IMR-90 (cell line): ENCODE measurements at regions not wholly inside any gene's neighbourhood (a gene's known extent, or its start where the extent isn't known, plus 50 kb on each side); places are given as distances from the start of the nearest gene placed in this dataset.

Source experiments
- ATAC-seq: fragments of 200-7000 bp; cut with Tn5 transposase; 2 replicates; pipeline ENCODE4 v1.9.1; 2020; ENCODE audit warnings: low read depth, mild to moderate bottlenecking, moderate library complexity
- BruUV-seq: library from RNA; stranded (reverse); fragments of 400-500 nt; replicated peaks from 2 replicates; lab custom pipeline; 2021; lab: Mats Ljungman, UMichigan
- CTCF ChIA-PET: fragments of 300-600 bp; formaldehyde crosslinking; extraction: SDS; loops from one replicate; lab custom pipeline; 2021; ENCODE audit warnings: antibody characterized with exemption; lab: Yijun Ruan, JAX
- POLR2A ChIA-PET: fragments of 300-600 bp; sonication (Branson Sonifier 250); formaldehyde crosslinking; loops from one replicate; lab custom pipeline; 2022; ENCODE audit warnings: antibody characterized with exemption; ENCODE audit not compliant: unreplicated experiment; lab: Charles Lee
- DNase-seq: peaks from one replicate; pipeline ENCODE4 v3.0.0; 2013
- H2AFZ ChIP-seq: replicated peaks from 2 replicates; pipeline ENCODE3; 2013; ENCODE audit warnings: low read length, mild to moderate bottlenecking; ENCODE audit not compliant: poor library complexity
- H2AK5ac ChIP-seq: 2 replicates; pipeline ENCODE4 v1.6.1; 2013; ENCODE audit warnings: low read depth, low read length, inconsistent platforms
- H2AK9ac ChIP-seq: replicated peaks from 2 replicates; pipeline ENCODE3; 2013; ENCODE audit warnings: mild to moderate bottlenecking, low read depth, low read length, moderate library complexity; ENCODE audit not compliant: poor library complexity
- H2BK120ac ChIP-seq: 2 replicates; pipeline ENCODE4 v1.6.1; 2013; ENCODE audit warnings: low read depth, low read length, inconsistent platforms
- H2BK15ac ChIP-seq: 3 replicates; pipeline ENCODE4 v1.6.1; 2013; ENCODE audit warnings: low read depth, low read length, inconsistent platforms
- H2BK20ac ChIP-seq: 2 replicates; pipeline ENCODE4 v1.6.1; 2013; ENCODE audit warnings: low read depth, mild to moderate bottlenecking, inconsistent platforms, low read length, moderate library complexity
- H2BK5ac ChIP-seq: 2 replicates; pipeline ENCODE4 v1.6.1; 2013; ENCODE audit warnings: mild to moderate bottlenecking, low read depth, low read length, inconsistent platforms; ENCODE audit not compliant: poor library complexity, severe bottlenecking
- H3K14ac ChIP-seq: replicated peaks from 2 replicates; pipeline ENCODE4 v1.6.1; 2013; ENCODE audit warnings: low read depth, low read length, inconsistent platforms
- H3K18ac ChIP-seq: 2 replicates; pipeline ENCODE4 v1.6.1; 2013; ENCODE audit warnings: low read depth, low read length, control low read depth
- H3K23ac ChIP-seq: 2 replicates; pipeline ENCODE4 v1.6.1; 2013; ENCODE audit warnings: low read depth, low read length, inconsistent platforms
- H3K27ac ChIP-seq: 2 replicates; pipeline ENCODE4 v1.5.1; 2013; ENCODE audit warnings: mild to moderate bottlenecking, control low read depth, low read length; ENCODE audit not compliant: insufficient read depth
- H3K27me3 ChIP-seq: 2 replicates; pipeline ENCODE4 v1.6.1; 2013; ENCODE audit warnings: low read length; ENCODE audit not compliant: control insufficient read depth, insufficient read depth
- H3K36me3 ChIP-seq: 2 replicates; pipeline ENCODE4 v1.6.1; 2013; ENCODE audit warnings: low read length, mixed read lengths; ENCODE audit not compliant: control insufficient read depth, insufficient read depth
- H3K4ac ChIP-seq: 2 replicates; pipeline ENCODE4 v1.6.1; 2013; ENCODE audit warnings: low read depth, low read length, inconsistent platforms
- H3K4me1 ChIP-seq: 2 replicates; pipeline ENCODE4 v1.6.1; 2013; ENCODE audit warnings: low read length, mixed read lengths; ENCODE audit not compliant: control insufficient read depth, insufficient read depth
- H3K4me2 ChIP-seq: 2 replicates; pipeline ENCODE4 v1.6.1; 2013; ENCODE audit warnings: low read depth, mild to moderate bottlenecking, control low read depth, low read length, moderate library complexity
- H3K4me3 ChIP-seq: 2 replicates; pipeline ENCODE4 v1.5.1; 2013; ENCODE audit warnings: low read depth, mild to moderate bottlenecking, control low read depth, low read length, moderate library complexity; ENCODE audit not compliant: insufficient read depth
- H3K56ac ChIP-seq: 2 replicates; pipeline ENCODE4 v1.6.1; 2013; ENCODE audit warnings: low read length, inconsistent platforms; ENCODE audit not compliant: insufficient read depth; ENCODE audit errors: extremely low read depth
- H3K79me1 ChIP-seq, 2 experiments: 2 replicates each; pipeline ENCODE4 v1.6.1; 2013; ENCODE audit warnings: low read length in 2 of 2, inconsistent platforms in 1 of 2, low read depth in 1 of 2
- H3K9ac ChIP-seq: 2 replicates; pipeline ENCODE4 v1.6.1; 2013; ENCODE audit warnings: low read depth, low read length, control low read depth
- H3K9me1 ChIP-seq: 2 replicates; pipeline ENCODE4 v1.6.1; 2013; ENCODE audit warnings: low read length, inconsistent platforms; ENCODE audit not compliant: insufficient read depth
- H3K9me3 ChIP-seq: 2 replicates; pipeline ENCODE4 v1.6.1; 2013; ENCODE audit warnings: low read length; ENCODE audit not compliant: control insufficient read depth, insufficient read depth
- H4K20me1 ChIP-seq: 2 replicates; pipeline ENCODE4 v1.6.1; 2013; ENCODE audit warnings: low read length, inconsistent platforms; ENCODE audit not compliant: insufficient read depth
- H4K5ac ChIP-seq: 2 replicates; pipeline ENCODE4 v1.6.1; 2013; ENCODE audit warnings: mild to moderate bottlenecking, low read depth, low read length, control low read depth
- H4K8ac ChIP-seq, 2 experiments: 2 replicates each; pipeline ENCODE4 v1.6.1; 2013; ENCODE audit warnings: low read depth in 2 of 2, low read length in 2 of 2, control low read depth in 1 of 2, inconsistent platforms in 1 of 2
- H4K91ac ChIP-seq: 2 replicates; pipeline ENCODE4 v1.6.1; 2013; ENCODE audit warnings: low read depth, low read length, inconsistent platforms; ENCODE audit not compliant: insufficient read depth
- BHLHE40 ChIP-seq: fragments of 150-350 bp; IDR thresholded peaks from 2 replicates; pipeline ENCODE4 v1.6.1; 2016; ENCODE audit warnings: mild to moderate bottlenecking, low read depth, low read length
- CEBPB ChIP-seq: IDR thresholded peaks from 2 replicates; pipeline ENCODE4 v1.6.1; 2012; ENCODE audit warnings: low read depth, low read length, improper control_type of control experiment
- CHD1 ChIP-seq: IDR thresholded peaks from 2 replicates; pipeline ENCODE4 v1.6.1; 2012; ENCODE audit warnings: low read depth, low read length, improper control_type of control experiment
- CTCF ChIP-seq: conservative IDR thresholded peaks from 2 replicates; pipeline ENCODE4 v1.5.1; 2012; ENCODE audit warnings: mild to moderate bottlenecking, low read depth, low read length, improper control_type of control experiment
- FOS ChIP-seq: fragments of 150-350 bp; IDR thresholded peaks from 2 replicates; pipeline ENCODE4 v1.6.1; 2016; ENCODE audit warnings: low read depth, low read length
- MAFK ChIP-seq: IDR thresholded peaks from 2 replicates; pipeline ENCODE4 v1.6.1; 2012; ENCODE audit warnings: low read depth, low read length, improper control_type of control experiment
- MAZ ChIP-seq: IDR thresholded peaks from 2 replicates; pipeline ENCODE4 v1.6.1; 2012; ENCODE audit warnings: low read depth, mild to moderate bottlenecking, low read length, improper control_type of control experiment, moderate library complexity, borderline replicate concordance
- MXI1 ChIP-seq: IDR thresholded peaks from 2 replicates; pipeline ENCODE4 v1.6.1; 2012; ENCODE audit warnings: low read depth, mild to moderate bottlenecking, low read length, moderate library complexity, borderline replicate concordance
- NFE2L2 ChIP-seq: fragments of 150-350 bp; IDR thresholded peaks from 2 replicates; pipeline ENCODE4 v1.6.1; 2016; ENCODE audit warnings: low read depth, mild to moderate bottlenecking, low read length
- POLR2A ChIP-seq: IDR thresholded peaks from 2 replicates; pipeline ENCODE4 v1.6.1; 2012; ENCODE audit warnings: mild to moderate bottlenecking, low read depth, low read length
- RAD21 ChIP-seq: IDR thresholded peaks from 2 replicates; pipeline ENCODE4 v1.6.1; 2012; ENCODE audit warnings: low read length, improper control_type of control experiment
- RCOR1 ChIP-seq: IDR thresholded peaks from 2 replicates; pipeline ENCODE4 v1.6.1; 2012; ENCODE audit warnings: mild to moderate bottlenecking, low read length, improper control_type of control experiment; ENCODE audit not compliant: insufficient replicate concordance
- RFX5 ChIP-seq: IDR thresholded peaks from 2 replicates; pipeline ENCODE4 v1.8.0; 2012; ENCODE audit warnings: low read depth, mild to moderate bottlenecking, low read length, moderate library complexity
- SMC3 ChIP-seq: fragments of 150-350 bp; IDR thresholded peaks from 2 replicates; pipeline ENCODE4 v1.6.1; 2016; ENCODE audit warnings: low read depth, mild to moderate bottlenecking, antibody characterized with exemption, low read length, moderate library complexity
- WGBS, 2 experiments: methylation state at CpG; one replicate each; pipeline versions ENCODE4 v1.1.5 to v1.1.7; 2013; ENCODE audit warnings: missing lambda C conversion rate in 2 of 2; ENCODE audit not compliant: insufficient read length in 1 of 2; ENCODE audit errors: extremely low coverage in 2 of 2; 5-methylcytosine and 5-hydroxymethylcytosine counted together
- dilution Hi-C: fragments of 300-500 bp; cut with HindIII; formaldehyde crosslinking; loops from one replicate; pipeline ENCODE4 v1.14.3; 2018; ENCODE audit warnings: low sequenced_read_pairs; ENCODE audit not compliant: unreplicated experiment
- in situ Hi-C: fragments of 300-500 bp; cut with MboI; formaldehyde crosslinking; loops from 3 replicates; pipeline ENCODE4 v1.14.3; 2019; ENCODE audit warnings: low sequenced_read_pairs, inconsistent platforms, mixed read lengths
- intact Hi-C: fragments of 100-400 bp; cut with micrococcal nuclease; formaldehyde crosslinking; loops from 2 replicates; pipeline ENCODE4 v1.10.0; 2022
- TF ChIP-seq, protein P1 (sequence below): fragments of 150-350 bp; IDR thresholded peaks from 2 replicates; pipeline ENCODE4 v1.6.1; 2017; ENCODE audit warnings: mild to moderate bottlenecking, antibody characterized with exemption, low read length, low read depth
- TF ChIP-seq, protein P2 (sequence below): fragments of 150-350 bp; IDR thresholded peaks from 2 replicates; pipeline ENCODE4 v1.6.1; 2016; ENCODE audit warnings: low read depth, mild to moderate bottlenecking, low read length, moderate library complexity, borderline replicate concordance

GRCh38 chr4:22299678-22300077 is 216.2 kb downstream of the ADGRA3 start:
- no peak overlapping the region for H3K56ac ChIP-seq
- H3K18ac ChIP-seq, result no peak overlapping the region
- H3K4me1 ChIP-seq, result no peaks in the 10 kb centered on the region
- in situ Hi-C loops, result no loop called here
- H4K20me1 ChIP-seq, result no peaks in the 10 kb centered on the region
- dilution Hi-C loops, result no loop called here
- ATAC-seq, result no peak
- H4K8ac ChIP-seq, result no peak overlapping the region
- CTCF ChIA-PET, result no interaction called here
- H3K4ac ChIP-seq, result no peak overlapping the region
- no peak overlapping the region for H4K5ac ChIP-seq
- H3K4me2 ChIP-seq, result no peak overlapping the region
- POLR2A ChIA-PET, result no interaction called here
- BruUV-seq, result no TSS peak
- no peaks in the 10 kb centered on the region for H3K9me1 ChIP-seq
- no peak overlapping the region for H2AK5ac ChIP-seq
- H3K23ac ChIP-seq, result no peak overlapping the region
- no peak overlapping the region for H3K4me3 ChIP-seq
- no peak overlapping the region for H2BK20ac ChIP-seq
- H3K9me3 ChIP-seq, result no peaks in the 10 kb centered on the region
- no peak overlapping the region for H3K14ac ChIP-seq
- H2AK9ac ChIP-seq, result no peak overlapping the region
- no peaks in the 10 kb centered on the region for H3K36me3 ChIP-seq
- H2BK5ac ChIP-seq, result no peak overlapping the region
- no peaks in the 10 kb centered on the region for H3K27me3 ChIP-seq
- no CpG with 5 or more reads among the region's 3 CpGs for WGBS, 2 experiments
- no peaks in the 10 kb centered on the region for H3K79me1 ChIP-seq
- no peak for TF ChIP-seq FOS
- no peak for TF ChIP-seq RAD21
- TF ChIP-seq CEBPB, result no peak
- TF ChIP-seq MAFK, result no peak
- TF ChIP-seq MXI1, result no peak
- no peak for TF ChIP-seq CHD1
- TF ChIP-seq SMC3, result no peak
- TF ChIP-seq RCOR1, result no peak
- no peak for TF ChIP-seq MAZ
- TF ChIP-seq, protein P1, sequence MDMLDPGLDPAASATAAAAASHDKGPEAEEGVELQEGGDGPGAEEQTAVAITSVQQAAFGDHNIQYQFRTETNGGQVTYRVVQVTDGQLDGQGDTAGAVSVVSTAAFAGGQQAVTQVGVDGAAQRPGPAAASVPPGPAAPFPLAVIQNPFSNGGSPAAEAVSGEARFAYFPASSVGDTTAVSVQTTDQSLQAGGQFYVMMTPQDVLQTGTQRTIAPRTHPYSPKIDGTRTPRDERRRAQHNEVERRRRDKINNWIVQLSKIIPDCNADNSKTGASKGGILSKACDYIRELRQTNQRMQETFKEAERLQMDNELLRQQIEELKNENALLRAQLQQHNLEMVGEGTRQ, result no peak
- TF ChIP-seq CTCF, result no peak
- no peak for TF ChIP-seq POLR2A
- no peak for TF ChIP-seq BHLHE40
- TF ChIP-seq, protein P2, sequence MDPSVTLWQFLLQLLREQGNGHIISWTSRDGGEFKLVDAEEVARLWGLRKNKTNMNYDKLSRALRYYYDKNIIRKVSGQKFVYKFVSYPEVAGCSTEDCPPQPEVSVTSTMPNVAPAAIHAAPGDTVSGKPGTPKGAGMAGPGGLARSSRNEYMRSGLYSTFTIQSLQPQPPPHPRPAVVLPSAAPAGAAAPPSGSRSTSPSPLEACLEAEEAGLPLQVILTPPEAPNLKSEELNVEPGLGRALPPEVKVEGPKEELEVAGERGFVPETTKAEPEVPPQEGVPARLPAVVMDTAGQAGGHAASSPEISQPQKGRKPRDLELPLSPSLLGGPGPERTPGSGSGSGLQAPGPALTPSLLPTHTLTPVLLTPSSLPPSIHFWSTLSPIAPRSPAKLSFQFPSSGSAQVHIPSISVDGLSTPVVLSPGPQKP, result no peak
- no peak for TF ChIP-seq RFX5
- no peak for TF ChIP-seq NFE2L2
- H3K27ac ChIP-seq, result no peak overlapping the region
- no peak overlapping the region for H3K9ac ChIP-seq
- no peak overlapping the region for H2BK120ac ChIP-seq
- DNase-seq, result no peak
- no peak overlapping the region for H2AFZ ChIP-seq
- H2BK15ac ChIP-seq, result no peak overlapping the region
- no peak overlapping the region for H4K91ac ChIP-seq
- intact Hi-C loops, result no loop called here
